ENCODE measurements at regions not wholly inside any gene's neighbourhood (a gene's known extent, or its start where the extent isn't known, plus 50 kb on each side); places are given as distances from the start of the nearest gene placed in this dataset.

DNA sequence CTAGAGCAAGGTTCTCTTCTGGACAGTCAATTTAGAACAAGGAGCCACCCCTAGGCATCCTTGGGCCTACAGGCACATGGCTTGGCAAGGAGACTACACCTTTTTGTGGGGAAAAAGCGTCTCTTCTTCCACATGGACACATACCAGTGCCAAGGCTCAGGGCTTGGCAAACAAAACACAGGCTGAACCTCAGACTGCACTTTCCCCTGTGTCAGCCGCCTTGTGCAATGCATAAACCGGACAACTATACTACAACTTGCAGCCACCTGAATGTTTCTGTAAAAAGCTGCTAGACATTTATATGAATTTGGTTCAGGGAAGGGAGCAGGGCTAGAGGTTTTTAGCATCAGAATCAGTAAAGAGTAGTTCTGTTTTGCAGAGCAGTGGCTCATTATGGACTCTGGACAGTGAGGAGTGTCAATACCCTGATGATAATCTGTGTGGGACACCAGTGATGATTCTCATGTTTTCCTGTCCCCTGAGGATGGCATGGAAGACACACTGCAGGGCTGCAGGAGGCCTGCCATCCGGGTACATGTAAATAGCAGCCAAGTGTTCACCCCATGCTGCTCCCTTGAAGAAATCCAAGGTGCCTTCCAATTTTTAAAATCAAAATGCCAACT is 118.9 kb downstream of the GATA3 start:
- no peak for TF ChIP-seq CEBPB (IDR thresholded peaks at IDR 0.05; ENCODE audit: low read depth, low read length)
- no peak for TF ChIP-seq CTCF (conservative IDR thresholded peaks at IDR 0.05; ENCODE audit: low read depth, low read length)
- no peak for TF ChIP-seq POLR2A (IDR thresholded peaks at IDR 0.05; ENCODE audit: low read depth, low read length)
- no peak for TF ChIP-seq RCOR1 (IDR thresholded peaks at IDR 0.05; ENCODE audit: insufficient replicate concordance, low read length)
- no peak for TF ChIP-seq RAD21 (IDR thresholded peaks at IDR 0.05; ENCODE audit: low read length)
- no peak for TF ChIP-seq RFX5 (IDR thresholded peaks at IDR 0.05; ENCODE audit: low read depth, low read length)
- no peak for TF ChIP-seq NFE2L2 (IDR thresholded peaks at IDR 0.05; ENCODE audit: low read depth, low read length)
- no peak for TF ChIP-seq ELK1 (IDR thresholded peaks at IDR 0.05; ENCODE audit: borderline replicate concordance, low read depth, low read length)
- TF ChIP-seq MAFK (IDR thresholded peaks at IDR 0.05; ENCODE audit: low read depth, low read length) = no peak
- TF ChIP-seq, protein P1, sequence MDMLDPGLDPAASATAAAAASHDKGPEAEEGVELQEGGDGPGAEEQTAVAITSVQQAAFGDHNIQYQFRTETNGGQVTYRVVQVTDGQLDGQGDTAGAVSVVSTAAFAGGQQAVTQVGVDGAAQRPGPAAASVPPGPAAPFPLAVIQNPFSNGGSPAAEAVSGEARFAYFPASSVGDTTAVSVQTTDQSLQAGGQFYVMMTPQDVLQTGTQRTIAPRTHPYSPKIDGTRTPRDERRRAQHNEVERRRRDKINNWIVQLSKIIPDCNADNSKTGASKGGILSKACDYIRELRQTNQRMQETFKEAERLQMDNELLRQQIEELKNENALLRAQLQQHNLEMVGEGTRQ (IDR thresholded peaks at IDR 0.05; ENCODE audit: low read depth, low read length) = no peak
- TF ChIP-seq BHLHE40 (IDR thresholded peaks at IDR 0.05; ENCODE audit: low read depth, low read length) = no peak

Measured in IMR-90 (cell line).